HTR-8/SVneo (cell line): ENCODE measurements at regions not wholly inside any gene's neighbourhood (a gene's known extent, or its start where the extent isn't known, plus 50 kb on each side); places are given as distances from the start of the nearest gene placed in this dataset.
A peak's percentile ranks its signal among the peaks of the same experiment; 100 is the strongest.

Source experiments
- DNase-seq: peaks from one replicate; pipeline ENCODE4 v3.0.0; 2011; ENCODE audit warnings: low spot score, mixed read lengths; ENCODE audit not compliant: insufficient read length
- FAIRE-seq: peaks from 2 replicates; lab custom pipeline; 2011; peaks lifted over from hg19 to GRCh38; lab: Jason Lieb, UNC

DNA sequence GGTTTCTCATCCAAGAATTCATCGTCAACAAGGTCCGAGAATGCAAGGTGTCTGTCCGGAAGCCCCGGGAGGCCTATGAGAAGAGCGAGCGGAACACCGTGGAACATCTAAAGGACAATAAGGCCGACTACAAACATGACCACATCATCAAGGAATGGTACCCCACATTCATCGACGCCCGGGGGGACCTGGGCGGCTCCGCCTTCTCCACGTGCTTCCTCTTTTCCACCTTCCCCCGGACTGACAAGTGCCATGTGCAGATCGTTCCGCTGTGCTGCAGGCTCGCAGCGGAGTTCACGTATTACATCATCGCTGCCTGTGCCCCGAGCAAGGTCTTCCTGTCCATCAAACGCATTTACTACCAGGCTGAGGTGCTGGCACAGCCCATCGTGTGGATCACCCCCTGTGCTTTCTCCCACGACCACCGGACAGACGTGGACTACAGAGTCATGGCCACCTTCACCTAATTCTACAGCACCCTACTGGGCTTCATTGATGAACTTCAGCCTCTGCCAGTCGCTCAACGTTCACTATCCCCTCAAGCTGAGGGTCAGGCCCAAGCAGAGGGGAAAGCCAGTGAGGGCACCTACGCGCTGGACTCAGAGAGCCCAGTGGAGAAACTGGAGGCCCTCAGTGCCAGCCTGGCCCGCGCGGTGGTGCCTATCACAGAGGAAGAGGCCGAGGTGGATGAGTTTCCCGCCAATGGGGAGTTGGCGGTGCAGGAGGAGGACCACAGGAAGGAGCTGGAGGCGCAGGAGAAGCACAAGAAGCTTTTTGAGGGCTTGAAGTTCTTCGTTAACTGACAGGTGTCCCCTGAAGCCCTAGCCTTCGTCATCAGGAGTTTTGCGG lies 125.9 kb upstream of the PABPC4L start:
- FAIRE-seq (no peak), DNase-seq (no peak)

DNA sequence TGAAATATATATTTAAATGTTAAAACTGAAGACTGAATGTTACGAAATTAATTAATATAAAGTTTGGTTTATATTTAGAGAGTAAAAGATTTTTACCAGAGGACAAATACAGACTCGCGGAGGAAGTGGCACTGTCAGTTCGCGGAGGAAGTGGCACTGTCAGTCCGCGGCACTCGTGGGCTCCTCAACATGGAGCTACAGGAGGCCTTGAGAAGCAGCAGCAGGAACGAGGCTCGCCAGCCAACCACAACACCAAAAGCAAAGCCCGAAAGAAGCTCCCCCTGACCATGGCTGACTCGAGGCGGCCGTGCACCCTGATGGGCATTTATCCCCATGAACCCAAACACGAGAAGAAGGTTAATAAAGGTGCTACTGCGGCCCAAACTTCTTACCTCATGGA lies 125.3 kb upstream of the PABPC4L start:
- DNase-seq: no peak
- no peak for FAIRE-seq

DNA sequence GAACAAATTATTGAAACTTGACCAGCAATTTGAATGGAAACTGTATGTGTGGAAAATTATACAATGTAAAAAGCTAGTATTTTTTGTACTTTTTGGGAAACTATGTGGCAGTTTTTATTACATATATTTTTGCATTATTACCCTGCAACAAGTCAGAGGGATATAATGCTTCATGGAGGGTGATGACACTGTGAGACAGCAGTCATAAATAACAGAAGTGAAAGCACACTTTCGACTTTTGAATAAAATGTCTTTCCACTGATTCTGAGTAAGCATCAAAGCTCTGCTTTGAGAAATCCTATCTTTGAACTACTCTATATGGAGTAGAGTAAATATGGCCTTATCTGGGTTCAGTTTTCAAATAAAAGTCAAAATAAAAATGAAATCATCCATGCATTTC lies 122.6 kb upstream of the PABPC4L start:
- FAIRE-seq: no peak
- no peak for DNase-seq

DNA sequence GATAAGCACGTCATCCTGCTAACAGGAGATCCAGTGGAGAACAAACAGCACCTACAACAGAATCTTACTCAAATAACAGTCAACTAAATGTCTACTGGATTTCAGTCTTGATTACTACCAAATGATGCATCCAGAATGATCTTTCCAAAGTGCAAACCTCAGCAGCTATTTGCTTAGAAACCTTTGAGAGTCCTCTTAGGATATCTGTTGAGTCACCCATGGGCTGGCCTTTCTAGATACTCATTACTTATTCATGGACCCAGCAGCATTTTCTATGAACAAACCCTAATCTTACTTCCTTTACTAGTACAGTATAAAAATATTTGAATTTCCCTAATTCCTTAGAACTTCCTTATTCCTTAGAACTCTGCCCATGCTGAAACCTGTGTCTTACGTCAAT lies 118.5 kb upstream of the PABPC4L start:
- no peak for DNase-seq
- no peak for FAIRE-seq

DNA sequence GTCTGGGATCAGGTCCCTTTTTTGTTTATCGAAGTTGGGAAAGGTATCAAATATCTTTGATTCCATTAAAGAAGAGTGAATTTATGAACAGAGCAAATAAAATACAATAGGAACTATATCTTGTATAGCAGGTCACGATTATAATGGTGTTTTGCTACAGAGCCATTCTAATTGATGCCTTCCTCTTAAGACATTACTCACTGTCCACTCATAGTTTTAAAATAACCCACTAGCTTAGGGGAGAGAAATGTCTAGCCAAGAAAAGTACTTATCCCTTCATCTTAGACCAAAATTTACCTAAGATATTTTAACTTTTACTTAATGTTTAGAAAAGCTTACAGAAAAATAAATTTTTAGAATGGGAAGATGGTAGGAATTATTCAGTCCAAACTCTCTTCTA lies 112.0 kb upstream of the PABPC4L start:
- FAIRE-seq: no peak

DNA sequence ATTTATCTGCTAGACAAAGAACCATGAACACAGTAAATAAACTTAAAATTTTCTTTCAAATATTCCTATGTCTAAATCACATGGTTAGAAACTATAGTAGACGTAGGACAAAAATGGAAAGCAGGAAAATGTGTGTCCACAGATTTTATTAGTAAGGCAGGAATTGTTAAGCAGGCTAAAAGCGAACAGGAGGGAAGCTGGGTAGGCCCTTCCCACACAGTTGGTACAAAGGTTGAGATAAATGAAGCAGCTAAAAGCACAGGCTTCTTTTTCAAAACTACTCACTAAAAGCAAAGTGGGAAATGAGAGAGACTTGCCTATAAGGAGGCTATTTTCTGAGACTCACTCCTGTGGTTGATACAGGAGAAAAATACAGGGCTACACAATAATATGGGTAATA lies 108.1 kb upstream of the PABPC4L start:
- FAIRE-seq (no peak), DNase-seq (no peak)

More for the DNA sequence above, 112.0 kb upstream of the PABPC4L start:
- DNase-seq: no peak

DNA sequence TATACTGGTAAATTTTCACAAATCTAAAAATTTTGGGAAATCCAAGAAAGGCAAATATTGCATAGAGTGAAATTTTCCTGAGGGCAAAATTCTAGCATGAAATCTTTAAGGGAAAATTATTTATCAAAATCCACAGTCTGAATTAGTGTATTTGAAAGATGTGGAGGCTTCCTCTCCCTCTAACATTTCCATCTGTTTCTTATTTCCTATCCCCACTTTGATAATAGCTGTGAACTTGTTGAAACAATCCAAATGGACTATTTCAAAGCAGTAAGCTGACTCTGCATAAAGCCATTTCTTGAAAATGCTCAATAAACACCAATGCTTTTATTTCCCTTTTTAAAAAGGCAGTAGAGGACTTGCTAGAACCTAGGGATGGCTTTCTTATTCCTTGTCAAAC lies 107.3 kb upstream of the PABPC4L start:
- DNase-seq (no peak), FAIRE-seq (no peak)

DNA sequence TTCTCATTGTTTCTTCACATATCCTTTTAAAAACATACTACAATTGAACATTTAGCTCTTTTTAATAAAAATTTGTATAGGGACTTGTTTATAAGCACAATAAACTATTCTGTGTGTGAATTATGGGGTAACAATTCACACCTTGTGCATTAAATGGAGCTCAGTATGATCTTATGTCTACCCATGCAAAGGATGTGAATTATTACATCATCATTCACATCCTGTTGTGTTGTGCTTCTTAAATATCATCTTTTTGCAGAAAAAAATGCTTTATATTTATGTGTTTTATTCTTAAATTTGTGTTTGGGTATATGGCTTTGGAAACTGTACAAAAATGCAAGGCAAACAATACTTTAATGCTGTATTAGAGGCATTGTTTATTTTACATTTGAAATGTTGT lies 96.7 kb upstream of the PABPC4L start:
- no peak for FAIRE-seq
- no peak for DNase-seq

DNA sequence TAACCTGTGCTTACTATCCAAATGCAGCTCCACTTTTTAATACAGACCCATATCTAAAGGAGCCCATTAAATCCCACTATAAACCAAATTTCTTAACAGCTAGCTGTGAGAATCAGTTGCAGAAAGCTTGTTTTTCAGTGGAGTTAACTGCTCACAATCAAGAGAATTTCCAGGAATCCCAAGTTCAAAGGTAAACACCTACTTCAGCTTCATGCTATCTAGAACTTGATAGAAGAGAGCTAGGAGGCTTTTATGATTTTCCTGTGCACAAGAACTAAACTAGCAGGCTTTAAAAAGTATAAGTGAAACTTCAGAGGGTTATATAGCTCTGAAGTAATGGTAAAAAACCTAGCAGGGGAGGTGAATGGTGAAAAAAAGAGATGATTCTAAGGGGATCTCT lies 96.2 kb upstream of the PABPC4L start:
- FAIRE-seq: no peak
- no peak for DNase-seq

DNA sequence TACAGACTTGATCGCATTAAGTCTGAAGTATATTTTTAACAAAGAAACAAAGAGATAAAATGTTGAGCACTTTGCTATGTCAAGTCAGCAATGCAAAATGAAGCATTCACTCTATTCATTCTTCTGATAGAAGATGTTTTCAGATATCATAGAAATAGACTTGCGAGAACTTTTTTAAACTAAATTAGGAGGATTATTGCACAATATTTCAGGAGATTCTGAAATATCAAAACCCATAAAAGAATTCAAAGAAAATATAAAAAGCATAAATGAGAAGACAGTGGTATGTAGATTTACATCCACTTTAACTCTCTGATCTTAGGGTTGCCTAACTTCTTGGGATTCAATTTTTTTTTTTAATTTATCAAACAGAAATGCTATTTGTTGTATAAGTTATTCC lies 81.1 kb upstream of the PABPC4L start:
- DNase-seq (no peak), FAIRE-seq (no peak)

DNA sequence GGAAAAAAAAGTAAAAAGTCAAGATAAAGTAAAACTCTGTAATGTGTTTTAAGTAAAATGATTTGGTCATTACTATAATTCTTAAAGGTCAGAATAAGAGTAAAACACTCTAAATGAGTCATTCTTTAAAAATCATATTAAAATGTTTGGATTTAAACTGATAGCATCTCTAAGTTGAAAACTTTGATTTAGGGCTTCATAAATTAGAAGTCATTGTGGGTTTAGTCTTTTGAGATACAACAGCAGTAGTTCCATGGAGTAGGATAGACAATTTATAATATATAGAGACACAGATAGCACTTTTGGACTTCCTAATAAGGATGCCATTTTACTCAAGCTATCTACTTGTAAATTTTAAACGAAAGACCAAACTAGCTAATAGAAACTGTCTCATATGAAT lies 77.1 kb upstream of the PABPC4L start:
- no peak for FAIRE-seq

DNA sequence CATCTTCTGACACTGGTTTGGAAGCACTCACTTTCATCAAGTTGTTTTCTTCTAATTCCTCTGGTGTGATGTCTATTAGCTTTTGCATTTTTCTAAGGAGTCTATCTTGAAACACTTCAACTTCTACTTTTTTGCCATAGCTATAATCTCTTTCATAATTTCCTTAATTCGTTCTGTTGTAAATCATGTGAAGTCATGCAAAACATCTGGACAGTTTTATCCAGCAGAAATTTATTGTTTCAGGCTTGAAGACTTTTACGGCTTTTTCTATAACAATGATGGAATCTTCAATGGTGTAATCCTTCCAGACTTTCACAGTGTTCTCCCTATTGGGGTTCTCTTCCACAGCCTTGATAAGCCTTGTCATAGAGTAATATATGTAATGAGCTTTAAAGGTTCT lies 74.9 kb upstream of the PABPC4L start:
- DNase-seq (no peak), FAIRE-seq (no peak)

More for the DNA sequence above, 77.1 kb upstream of the PABPC4L start:
- DNase-seq: peak; percentile 19

DNA sequence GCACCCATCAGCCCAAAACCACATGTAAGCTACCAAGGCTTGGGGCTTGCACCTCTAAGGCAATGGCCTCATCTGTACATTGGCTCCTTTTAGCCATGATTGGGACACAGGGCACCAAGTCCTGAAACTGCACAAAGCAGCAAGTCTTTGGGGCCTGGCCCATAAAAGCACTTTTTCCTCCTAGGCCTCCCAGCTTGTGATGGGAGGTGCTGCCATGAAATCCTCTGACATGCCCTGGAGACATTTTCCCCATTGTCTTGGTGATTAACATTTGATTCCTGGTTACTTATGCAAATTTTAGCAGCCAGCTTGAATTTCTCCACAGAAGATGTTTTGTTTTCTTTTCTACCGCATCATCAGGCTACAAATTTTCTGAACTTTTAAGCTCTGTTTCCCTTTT lies 58.5 kb upstream of the PABPC4L start:
- FAIRE-seq (no peak), DNase-seq (no peak)
